Nephron progenitor cell (in vitro differentiated cells): ENCODE measurements at regions not wholly inside any gene's neighbourhood (a gene's known extent, or its start where the extent isn't known, plus 50 kb on each side); places are given as distances from the start of the nearest gene placed in this dataset.

Experiments
- DNase-seq: peaks from one replicate; pipeline ENCODE4 v3.0.0; 2021
- H3K27ac Mint-ChIP-seq: 2 replicates; pipeline ENCODE4 v1.8.0; 2021; ENCODE audit warnings: mild to moderate bottlenecking, moderate library complexity, mixed read lengths
- H3K27me3 Mint-ChIP-seq: 2 replicates; pipeline ENCODE4 v1.8.0; 2021; ENCODE audit warnings: mild to moderate bottlenecking, low read depth, mixed read lengths; ENCODE audit not compliant: poor library complexity
- H3K36me3 Mint-ChIP-seq: 2 replicates; pipeline ENCODE4 v1.8.0; 2021; ENCODE audit warnings: low read depth, mixed read lengths
- H3K4me1 Mint-ChIP-seq: 2 replicates; pipeline ENCODE4 v1.8.0; 2021; ENCODE audit warnings: mixed read lengths
- H3K4me3 Mint-ChIP-seq: 2 replicates; pipeline ENCODE4 v1.8.0; 2021; ENCODE audit warnings: mild to moderate bottlenecking, moderate library complexity, mixed read lengths
- H3K9me3 Mint-ChIP-seq: 2 replicates; pipeline ENCODE4 v1.8.0; 2021; ENCODE audit warnings: mild to moderate bottlenecking, moderate library complexity, mixed read lengths
- CTCF ChIP-seq: fragments of 200-600 bp; sonication (generic); IDR thresholded peaks from 2 replicates; pipeline ENCODE4 v1.5.0; 2021; ENCODE audit warnings: antibody characterized with exemption

- Mint-ChIP-seq H3K4me3 (no peak overlapping the region), H3K9me3 (peaks cover 55% of the 10 kb centered on the region), H3K27ac (no peak overlapping the region), H3K4me1 (no peaks in the 10 kb centered on the region), H3K36me3 (peaks cover 12% of the 10 kb centered on the region), H3K27me3 (peaks cover 4% of the 10 kb centered on the region)
- no peak for TF ChIP-seq CTCF
- no peak for DNase-seq
Measured at GRCh38 chr1:96651517-96651916, 70.1 kb upstream of the PTBP2 start.

- Mint-ChIP-seq H3K4me3 (no peak overlapping the region), H3K27ac (no peak overlapping the region), H3K27me3 (no peaks in the 10 kb centered on the region), H3K36me3 (peaks cover 6% of the 10 kb centered on the region), H3K4me1 (no peaks in the 10 kb centered on the region), H3K9me3 (peaks cover 72% of the 10 kb centered on the region)
- TF ChIP-seq CTCF = no peak
- DNase-seq = no peak
Measured at GRCh38 chr1:96660051-96660450, 61.5 kb upstream of the PTBP2 start.

GRCh38 chr1:96660503-96660902, 61.1 kb upstream of the PTBP2 start:
- Mint-ChIP-seq H3K36me3 (peaks cover 6% of the 10 kb centered on the region), H3K27ac (no peak overlapping the region), H3K27me3 (no peaks in the 10 kb centered on the region), H3K4me3 (no peak overlapping the region), H3K9me3 (peaks cover 68% of the 10 kb centered on the region), H3K4me1 (no peaks in the 10 kb centered on the region)
- DNase-seq = no peak
- TF ChIP-seq CTCF = no peak
